Smooth muscle cell (in vitro differentiated cells): ENCODE measurements at regions not wholly inside any gene's neighbourhood (a gene's known extent, or its start where the extent isn't known, plus 50 kb on each side); places are given as distances from the start of the nearest gene placed in this dataset.
A peak's percentile ranks its signal among the peaks of the same experiment; 100 is the strongest.

Source experiments
- DNase-seq: peaks from one replicate; lab custom pipeline; 2025; ENCODE audit not compliant: unreplicated experiment; lab: John Stamatoyannopoulos, UW
- H2AFZ ChIP-seq: fragments of 200-600 bp; sonication (generic); 2 replicates; pipeline ENCODE4 v1.6.0; 2016; ENCODE audit warnings: antibody characterized with exemption, low read depth, mild to moderate bottlenecking
- H3F3A ChIP-seq: fragments of 200-600 bp; sonication (generic); 2 replicates; pipeline ENCODE4 v1.6.0; 2017; ENCODE audit warnings: antibody characterized with exemption, low read depth
- H3K27ac ChIP-seq: fragments of 200-600 bp; sonication (generic); 2 replicates; pipeline ENCODE4 v1.5.1; 2016; ENCODE audit warnings: low read depth, mild to moderate bottlenecking
- H3K27me3 ChIP-seq: fragments of 200-600 bp; sonication (generic); 2 replicates; pipeline ENCODE4 v1.6.1; 2016; ENCODE audit warnings: low read depth, mild to moderate bottlenecking
- H3K36me3 ChIP-seq: fragments of 200-600 bp; sonication (generic); 2 replicates; pipeline ENCODE4 v1.5.1; 2016; ENCODE audit warnings: low read depth
- H3K4me1 ChIP-seq: fragments of 200-600 bp; sonication (generic); 2 replicates; pipeline ENCODE4 v1.5.1; 2016; ENCODE audit warnings: low read depth
- H3K4me2 ChIP-seq: fragments of 200-600 bp; sonication (generic); 2 replicates; pipeline ENCODE4 v1.6.0; 2016; ENCODE audit warnings: mild to moderate bottlenecking
- H3K4me3 ChIP-seq: fragments of 200-600 bp; sonication (generic); 2 replicates; pipeline ENCODE4 v1.5.1; 2016; ENCODE audit warnings: mild to moderate bottlenecking
- H3K79me2 ChIP-seq: fragments of 200-600 bp; sonication (generic); 2 replicates; pipeline ENCODE4 v1.6.0; 2016; ENCODE audit warnings: low read depth, mild to moderate bottlenecking
- H3K9ac ChIP-seq: fragments of 200-600 bp; sonication (generic); 2 replicates; pipeline ENCODE4 v1.6.0; 2016; ENCODE audit warnings: low read depth
- H3K9me3 ChIP-seq: fragments of 200-600 bp; sonication (generic); replicated peaks from 2 replicates; pipeline ENCODE4 v1.5.1; 2016; ENCODE audit warnings: low read depth
- H4K20me1 ChIP-seq: fragments of 200-600 bp; sonication (generic); 2 replicates; pipeline ENCODE4 v1.6.0; 2016; ENCODE audit warnings: low read depth
- WGBS: methylation state at CpG from one replicate; pipeline ENCODE4 v1.1.7; 2016; ENCODE audit warnings: low lambda C conversion rate; 5-methylcytosine and 5-hydroxymethylcytosine counted together
- TF ChIP-seq, protein P1 (sequence below): fragments of 200-600 bp; sonication (generic); IDR thresholded peaks from 2 replicates; pipeline ENCODE4 v1.5.1; 2017; ENCODE audit warnings: borderline replicate concordance, mild to moderate bottlenecking, antibody characterized with exemption; ENCODE audit not compliant: insufficient read depth, poor library complexity, severe bottlenecking

DNA sequence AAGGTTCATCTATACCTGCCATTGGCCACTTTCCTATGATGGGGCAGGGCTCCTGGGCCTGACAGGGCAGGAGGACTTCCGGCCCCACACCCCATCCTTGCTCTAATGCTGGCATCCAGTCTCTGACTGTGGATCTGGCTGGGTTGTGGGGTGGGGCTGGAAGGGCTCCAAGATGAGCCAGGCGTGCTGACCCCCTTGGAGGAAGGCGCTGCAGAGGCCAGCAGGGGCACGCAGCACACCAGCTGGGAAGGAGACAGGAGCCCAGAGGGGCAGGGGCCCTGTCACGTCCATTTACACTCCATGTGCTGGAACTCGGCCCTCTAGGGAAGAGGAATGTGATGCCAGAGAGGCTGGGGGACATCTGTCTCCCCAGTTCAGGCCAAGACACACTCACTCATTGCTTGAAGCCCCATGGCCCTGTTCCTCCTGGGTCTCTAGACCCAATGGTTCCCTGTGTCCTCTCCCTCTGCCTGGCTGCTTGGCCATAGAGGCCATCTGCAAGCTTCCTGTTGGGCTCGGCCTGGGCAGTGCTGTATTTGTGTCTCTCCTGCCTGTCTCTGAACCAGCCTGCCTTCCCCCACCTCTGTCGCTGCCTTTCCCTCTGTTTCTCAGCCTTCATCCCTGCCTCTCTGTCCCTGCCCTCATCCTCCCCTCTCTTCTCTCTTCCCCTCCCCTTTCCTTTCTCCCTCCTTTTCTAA, 67.5 kb upstream of the NECTIN1 start:
- WGBS, result 89% methylated on average over 8 of the region's 8 CpGs

DNA sequence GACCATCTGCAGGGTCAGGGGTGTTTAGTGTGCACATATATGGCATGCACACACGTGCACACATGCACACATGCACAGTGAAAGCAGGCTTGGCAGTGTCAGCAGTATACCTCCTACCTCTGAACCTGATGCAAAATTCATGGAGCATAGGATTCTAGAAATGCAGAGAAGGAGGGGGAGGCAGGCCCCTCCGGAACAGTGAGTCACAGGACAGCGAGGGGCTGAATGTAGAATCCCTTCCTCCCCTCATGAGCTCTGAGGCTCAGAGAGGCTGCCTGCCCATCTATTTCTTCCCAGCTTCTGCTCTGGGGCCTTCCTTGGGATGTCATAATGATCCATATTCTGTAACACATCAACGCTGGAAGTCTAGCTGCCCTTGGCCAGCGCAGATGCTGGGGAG, 66.7 kb upstream of the NECTIN1 start:
- Histone ChIP-seq H3K79me2 (no peaks in the 10 kb centered on the region), H3K4me2 (peak overlapping the region; percentile 43), H3K27ac (peak overlapping the region; percentile 41), H3K9ac (no peak overlapping the region), H3K4me1 (peaks cover 53% of the 10 kb centered on the region), H3K36me3 (no peaks in the 10 kb centered on the region), H2AFZ (no peak overlapping the region), H4K20me1 (no peaks in the 10 kb centered on the region), H3F3A (peaks cover 3% of the 10 kb centered on the region), H3K27me3 (no peaks in the 10 kb centered on the region), H3K4me3 (no peak overlapping the region), H3K9me3 (no peaks in the 10 kb centered on the region)
- WGBS, result 64% methylated on average over 5 of the region's 5 CpGs
- DNase-seq, result no peak
- TF ChIP-seq, protein P1, sequence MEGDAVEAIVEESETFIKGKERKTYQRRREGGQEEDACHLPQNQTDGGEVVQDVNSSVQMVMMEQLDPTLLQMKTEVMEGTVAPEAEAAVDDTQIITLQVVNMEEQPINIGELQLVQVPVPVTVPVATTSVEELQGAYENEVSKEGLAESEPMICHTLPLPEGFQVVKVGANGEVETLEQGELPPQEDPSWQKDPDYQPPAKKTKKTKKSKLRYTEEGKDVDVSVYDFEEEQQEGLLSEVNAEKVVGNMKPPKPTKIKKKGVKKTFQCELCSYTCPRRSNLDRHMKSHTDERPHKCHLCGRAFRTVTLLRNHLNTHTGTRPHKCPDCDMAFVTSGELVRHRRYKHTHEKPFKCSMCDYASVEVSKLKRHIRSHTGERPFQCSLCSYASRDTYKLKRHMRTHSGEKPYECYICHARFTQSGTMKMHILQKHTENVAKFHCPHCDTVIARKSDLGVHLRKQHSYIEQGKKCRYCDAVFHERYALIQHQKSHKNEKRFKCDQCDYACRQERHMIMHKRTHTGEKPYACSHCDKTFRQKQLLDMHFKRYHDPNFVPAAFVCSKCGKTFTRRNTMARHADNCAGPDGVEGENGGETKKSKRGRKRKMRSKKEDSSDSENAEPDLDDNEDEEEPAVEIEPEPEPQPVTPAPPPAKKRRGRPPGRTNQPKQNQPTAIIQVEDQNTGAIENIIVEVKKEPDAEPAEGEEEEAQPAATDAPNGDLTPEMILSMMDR, result no peak

More for the DNA sequence above, 67.5 kb upstream of the NECTIN1 start:
- DNase-seq, result no peak
- Histone ChIP-seq H4K20me1 (no peaks in the 10 kb centered on the region), H3K9me3 (no peaks in the 10 kb centered on the region), H3K4me2 (no peak overlapping the region), H2AFZ (no peak overlapping the region), H3K4me3 (no peak overlapping the region), H3K36me3 (no peaks in the 10 kb centered on the region), H3K4me1 (peaks cover 47% of the 10 kb centered on the region), H3K27me3 (peaks cover 2% of the 10 kb centered on the region), H3K79me2 (no peaks in the 10 kb centered on the region), H3K9ac (no peak overlapping the region), H3F3A (peaks cover 3% of the 10 kb centered on the region), H3K27ac (no peak overlapping the region)
- TF ChIP-seq, protein P1, result no peak

DNA sequence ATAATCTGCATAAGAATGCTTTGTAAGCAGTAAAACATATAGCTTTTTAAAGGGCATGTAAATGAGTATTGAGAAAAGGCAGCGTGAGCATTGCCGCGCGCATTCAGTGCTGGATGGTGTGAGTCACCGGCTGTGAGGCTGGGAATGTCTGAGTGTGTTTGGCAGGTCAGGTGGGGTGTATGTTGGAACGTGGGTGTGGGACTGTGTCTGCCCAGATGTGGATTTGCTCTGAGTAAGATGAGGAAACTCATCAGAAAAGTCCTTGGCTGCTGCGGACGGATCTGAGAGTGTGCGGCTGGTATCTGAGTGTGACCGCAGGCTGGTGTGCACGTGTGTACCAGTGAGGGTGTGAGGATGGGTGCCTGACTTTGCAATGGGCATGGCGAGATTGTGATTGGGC, 66.2 kb upstream of the NECTIN1 start:
- TF ChIP-seq, protein P1, result no peak
- Histone ChIP-seq H3K4me2 (peak overlapping the region; percentile 46), H3K9ac (peak overlapping the region; percentile 6), H3K27me3 (no peaks in the 10 kb centered on the region), H4K20me1 (no peaks in the 10 kb centered on the region), H3K4me3 (no peak overlapping the region), H3K36me3 (no peaks in the 10 kb centered on the region), H3K9me3 (no peaks in the 10 kb centered on the region), H3K79me2 (no peaks in the 10 kb centered on the region), H3F3A (peaks cover 3% of the 10 kb centered on the region), H3K27ac (peak overlapping the region; percentile 69), H2AFZ (no peak overlapping the region), H3K4me1 (peaks cover 53% of the 10 kb centered on the region)
- DNase-seq, result no peak
- 11% methylated on average over 12 of the region's 12 CpGs for WGBS

DNA sequence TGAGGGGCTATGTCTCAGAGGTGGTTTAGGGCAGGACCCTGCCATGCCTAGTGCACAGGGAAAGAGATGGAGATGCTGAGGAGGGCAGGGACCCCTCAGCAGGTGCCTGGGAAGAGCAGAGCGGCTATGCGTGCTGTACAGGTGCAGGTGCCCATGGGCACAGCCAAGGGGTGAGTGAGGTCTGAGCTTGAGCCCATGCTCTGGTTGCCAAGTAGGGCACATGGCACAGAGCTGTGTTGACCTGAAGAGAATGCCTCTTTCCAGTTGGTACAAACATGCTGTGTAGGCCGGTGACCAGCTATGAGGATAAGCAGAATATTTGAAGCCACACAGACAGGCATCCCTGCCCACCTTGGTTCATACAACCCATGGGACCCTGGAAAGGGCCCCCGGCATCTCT, 65.8 kb upstream of the NECTIN1 start:
- H3K9ac ChIP-seq, result peak overlapping the region; percentile 6
- no peak for DNase-seq
- H3K4me2 ChIP-seq, result peak overlapping the region; percentile 46
- H3K4me1 ChIP-seq, result peaks cover 53% of the 10 kb centered on the region
- WGBS, result 72% methylated on average over 4 of the region's 4 CpGs
- H3K79me2 ChIP-seq, result no peaks in the 10 kb centered on the region
- H3K9me3 ChIP-seq, result no peaks in the 10 kb centered on the region
- TF ChIP-seq, protein P1, result no peak
- peak overlapping the region; percentile 69 for H3K27ac ChIP-seq
- H3F3A ChIP-seq, result peaks cover 3% of the 10 kb centered on the region
- H3K36me3 ChIP-seq, result no peaks in the 10 kb centered on the region
- no peaks in the 10 kb centered on the region for H4K20me1 ChIP-seq
- H2AFZ ChIP-seq, result no peak overlapping the region
- no peak overlapping the region for H3K4me3 ChIP-seq
- H3K27me3 ChIP-seq, result no peaks in the 10 kb centered on the region
